ENCODE measurements at regions not wholly inside any gene's neighbourhood (a gene's known extent, or its start where the extent isn't known, plus 50 kb on each side); places are given as distances from the start of the nearest gene placed in this dataset.
"Not testable (repeated sequence)": the region's sequence is repeated elsewhere in the genome, so short reads cannot be mapped to it uniquely, and the experiment has no call there.

DNA sequence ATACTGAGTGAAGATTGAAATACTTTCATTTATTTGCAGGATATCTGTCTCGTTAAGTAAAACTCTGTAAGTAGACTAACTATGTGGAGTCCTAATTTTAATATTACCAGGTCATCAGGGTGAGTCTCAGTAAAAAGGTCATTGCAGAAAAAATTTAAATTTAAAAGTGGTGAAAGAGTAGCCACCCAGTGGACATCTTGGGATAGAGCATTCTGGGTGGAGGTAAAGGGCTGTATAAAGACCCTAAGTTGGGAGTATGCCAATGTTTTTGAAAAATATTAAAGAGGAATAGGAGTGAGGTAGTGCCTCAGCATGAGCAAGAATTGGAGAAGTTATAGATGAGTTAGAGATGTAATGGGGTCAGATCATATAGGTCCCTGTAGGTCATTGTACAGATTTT lies 145.5 kb downstream of the HMHB1 start:
- no peak for DNase-seq

DNA sequence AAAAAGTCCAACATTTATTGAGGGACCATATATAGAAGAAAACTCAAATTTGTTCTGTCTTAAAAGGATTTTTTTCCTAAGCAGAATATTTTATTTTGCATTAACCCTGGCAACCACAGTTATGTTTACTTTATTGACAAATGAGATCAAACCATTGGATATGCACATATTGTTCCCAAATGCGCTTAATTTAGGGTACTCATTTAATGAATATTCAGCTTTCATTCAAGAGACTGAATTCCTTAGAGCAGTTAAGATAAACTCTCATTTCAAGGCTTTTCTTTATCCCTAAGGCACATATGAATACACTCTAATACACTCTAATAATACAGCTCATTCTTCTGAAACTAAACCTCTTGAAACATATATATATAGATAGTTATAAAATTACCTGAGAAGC lies 150.2 kb downstream of the HMHB1 start:
- no peak for DNase-seq

- no peak for DNase-seq
These were observed 153.0 kb downstream of the HMHB1 start for GRCh38 chr5:143964919-143965318.

DNA sequence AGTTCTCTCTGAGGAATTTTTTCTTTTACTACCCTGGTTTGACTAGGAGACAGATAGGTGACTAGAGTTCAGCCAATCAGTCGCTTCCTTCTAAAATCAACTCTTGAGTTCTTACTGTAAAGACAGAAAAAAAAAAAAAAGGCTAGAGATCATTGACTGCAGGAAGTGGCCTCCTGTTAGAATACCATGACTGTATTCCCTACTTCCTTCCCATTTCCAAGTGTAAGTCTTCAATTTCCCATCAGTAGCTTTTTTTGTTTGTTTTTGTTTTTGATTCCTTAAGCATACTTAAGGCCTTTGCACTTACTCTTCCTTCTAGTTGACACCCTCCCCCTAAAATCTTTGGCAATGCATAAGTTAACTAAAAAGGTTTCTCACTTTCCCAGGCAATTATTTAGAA lies 154.3 kb downstream of the HMHB1 start:
- DNase-seq: no peak

DNA sequence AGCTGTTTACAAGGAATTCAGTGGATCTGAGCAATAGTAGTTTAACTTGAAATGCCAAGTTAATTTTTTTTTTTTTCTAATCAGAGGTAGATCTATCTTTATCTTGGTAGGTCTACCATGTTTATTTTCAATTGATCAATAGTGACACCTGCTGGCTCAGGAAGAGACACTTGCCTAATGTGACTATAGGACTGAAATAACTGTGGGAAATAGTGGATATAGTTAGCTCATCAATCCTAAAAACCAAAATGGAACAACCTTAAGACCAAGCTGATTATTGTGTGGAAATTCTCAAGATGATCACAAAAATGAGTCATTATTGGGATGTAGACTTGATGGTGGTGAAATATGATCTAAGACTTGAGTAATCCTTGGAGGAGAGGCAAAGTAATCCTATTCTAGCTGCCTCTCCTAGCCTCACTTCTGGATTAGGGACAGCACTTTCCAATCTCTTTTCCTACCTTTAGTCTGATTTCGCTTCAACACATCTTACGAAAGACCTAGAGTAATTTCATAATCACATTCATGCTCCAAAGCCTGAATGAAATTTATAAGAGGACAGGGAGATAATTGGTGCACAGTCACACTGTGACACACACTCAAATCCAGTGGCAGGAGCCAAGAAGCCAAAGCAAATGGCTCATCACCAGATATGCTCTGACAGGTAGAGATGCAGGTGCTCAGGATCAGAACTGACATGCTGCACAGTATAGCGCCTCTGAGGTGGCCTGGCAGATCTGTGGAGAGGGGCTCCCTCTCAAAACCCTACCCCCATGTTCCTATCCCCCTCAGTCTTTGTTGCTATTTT lies 156.3 kb downstream of the HMHB1 start:
- DNase-seq: peak; percentile 43

- no peak for DNase-seq
These were observed 158.2 kb downstream of the HMHB1 start for GRCh38 chr5:143970159-143970558.

DNA sequence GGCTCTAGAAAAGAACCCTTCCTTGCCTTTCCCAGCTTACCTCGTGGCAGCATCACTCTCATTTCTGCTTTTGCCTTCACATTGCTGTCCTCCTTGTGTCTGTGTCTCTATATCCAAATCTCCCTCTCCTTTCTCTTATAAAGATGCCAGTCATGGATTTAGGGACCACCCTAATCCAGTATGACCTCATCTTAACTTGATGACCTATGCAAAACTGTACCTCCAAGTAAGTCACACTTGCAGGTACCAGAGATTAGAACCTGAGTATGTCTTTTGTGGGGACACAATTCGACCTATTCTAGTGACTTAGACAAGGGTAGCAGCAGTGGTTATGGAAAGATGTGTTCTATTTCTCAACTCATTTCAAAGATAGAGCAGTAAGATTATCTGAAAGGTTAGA lies 160.1 kb downstream of the HMHB1 start:
- no peak for DNase-seq

- peak; percentile 45 for DNase-seq
These were observed 164.1 kb downstream of the HMHB1 start for GRCh38 chr5:143976055-143976454.

DNA sequence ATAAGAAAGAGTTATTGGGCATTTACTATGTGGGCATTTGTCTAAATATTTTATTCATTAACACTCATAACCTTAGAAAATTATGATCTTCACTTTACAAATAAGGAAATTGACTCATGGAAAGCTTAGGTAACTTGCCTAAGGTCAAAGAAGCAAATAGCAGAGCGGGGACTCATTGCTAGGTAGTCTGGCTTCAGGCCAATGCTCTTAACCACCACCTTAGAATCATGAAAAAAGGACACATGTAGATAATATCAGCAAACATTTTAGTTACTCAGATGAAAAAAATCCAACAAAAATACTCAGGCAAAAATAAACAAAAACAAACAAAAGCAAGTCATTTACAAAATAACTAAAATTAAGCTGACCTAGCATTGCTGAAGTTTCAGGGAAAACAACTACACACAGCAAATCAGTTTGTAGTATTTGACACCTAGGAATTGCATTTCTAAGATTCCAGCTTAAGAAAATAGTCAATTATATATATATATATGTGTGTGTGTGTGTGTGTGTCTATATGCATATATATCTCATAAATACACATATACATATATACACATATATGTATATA lies 166.0 kb downstream of the HMHB1 start:
- DNase-seq: peak; percentile 69

GRCh38 chr5:143979044-143979690 lies 167.2 kb downstream of the HMHB1 start:
- peak; percentile 52 for DNase-seq

DNA sequence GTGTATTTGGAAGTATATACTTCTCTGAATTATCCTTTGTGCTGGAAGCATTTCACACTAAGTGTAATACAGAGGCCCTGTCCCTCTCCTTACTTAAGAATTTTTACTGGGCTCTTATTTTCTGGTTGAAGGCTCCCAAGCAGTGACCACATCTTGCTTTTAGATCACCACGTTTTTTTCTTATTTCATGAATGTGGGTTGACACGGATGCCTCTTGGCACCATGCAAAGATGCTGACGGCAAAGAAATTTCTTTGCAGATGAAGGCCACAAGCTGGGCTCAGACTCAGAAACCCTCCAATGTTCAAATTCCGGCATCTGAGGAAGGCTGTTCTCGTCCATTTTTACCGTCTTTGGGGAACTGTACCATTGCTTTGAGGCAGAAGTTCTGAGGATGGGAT lies 168.5 kb downstream of the HMHB1 start:
- no peak for DNase-seq

- not testable (repeated sequence) for DNase-seq
These were observed 171.0 kb downstream of the HMHB1 start for GRCh38 chr5:143982957-143983356.

- DNase-seq: peak; percentile 96
These were observed 174.0 kb downstream of the HMHB1 start for GRCh38 chr5:143985832-143986515.

GRCh38 chr5:143986516-143987212 lies 174.7 kb downstream of the HMHB1 start:
- peak; percentile 88 for DNase-seq

DNA sequence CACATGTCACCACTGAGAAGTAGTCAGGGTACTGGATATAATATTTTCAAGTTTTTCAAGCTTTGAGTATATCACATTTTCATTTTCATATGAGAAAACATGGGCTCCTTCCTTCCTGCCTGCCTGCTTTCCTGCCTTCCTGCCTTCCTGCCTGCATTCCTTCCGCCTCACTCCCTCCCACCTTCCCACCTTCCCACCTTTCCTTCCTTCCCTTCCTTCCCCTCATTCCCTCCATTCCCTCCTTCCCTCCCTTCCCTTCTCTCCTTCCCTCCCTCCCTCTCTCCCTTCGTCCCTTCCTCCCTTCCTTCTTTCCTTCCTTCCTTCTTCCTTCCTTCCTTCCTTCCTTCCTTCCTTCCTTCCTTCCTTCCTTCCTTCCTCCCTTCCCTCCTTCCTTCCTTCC lies 175.3 kb downstream of the HMHB1 start:
- no peak for DNase-seq

DNA sequence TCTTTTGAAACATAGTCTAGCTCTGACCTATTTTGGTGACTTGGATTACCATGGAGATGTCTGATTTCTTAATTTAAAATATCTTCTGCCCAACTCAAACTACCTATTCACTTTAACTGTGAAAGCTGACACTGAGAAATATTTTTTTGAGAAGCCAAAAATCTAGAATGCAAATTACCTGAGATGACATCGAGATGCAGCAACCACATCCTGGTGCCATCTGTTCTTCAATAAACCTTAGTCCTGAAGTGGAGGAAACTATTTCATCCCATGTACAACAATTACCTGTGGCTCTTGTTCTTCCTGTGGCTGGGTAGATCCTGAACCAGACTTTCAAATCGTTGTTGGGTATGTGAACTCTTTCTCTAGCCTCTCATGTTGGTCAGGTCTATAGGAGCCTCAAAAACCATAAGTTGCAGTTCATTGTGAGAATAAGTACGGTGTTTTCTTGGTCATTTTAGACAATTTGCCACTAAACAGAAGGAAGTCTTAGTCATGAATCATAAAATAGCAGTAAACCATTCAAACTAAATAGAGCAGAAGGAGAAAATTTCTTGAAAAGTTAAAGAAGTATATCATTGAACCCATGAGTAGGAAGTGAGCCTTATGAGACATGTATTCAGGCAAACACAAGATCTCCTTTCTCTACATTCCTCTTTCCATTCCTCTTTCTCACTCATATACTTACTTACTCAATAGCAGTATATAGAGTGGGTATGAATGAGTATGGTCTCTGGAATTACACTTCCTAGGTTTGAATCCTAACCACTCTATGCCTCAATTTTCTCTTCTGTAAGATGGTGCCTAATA lies 176.0 kb downstream of the HMHB1 start:
- no peak for DNase-seq

GRCh38 chr5:143992496-143992895 lies 178.0 kb downstream of the YIPF5 start:
- no peak for DNase-seq

DNA sequence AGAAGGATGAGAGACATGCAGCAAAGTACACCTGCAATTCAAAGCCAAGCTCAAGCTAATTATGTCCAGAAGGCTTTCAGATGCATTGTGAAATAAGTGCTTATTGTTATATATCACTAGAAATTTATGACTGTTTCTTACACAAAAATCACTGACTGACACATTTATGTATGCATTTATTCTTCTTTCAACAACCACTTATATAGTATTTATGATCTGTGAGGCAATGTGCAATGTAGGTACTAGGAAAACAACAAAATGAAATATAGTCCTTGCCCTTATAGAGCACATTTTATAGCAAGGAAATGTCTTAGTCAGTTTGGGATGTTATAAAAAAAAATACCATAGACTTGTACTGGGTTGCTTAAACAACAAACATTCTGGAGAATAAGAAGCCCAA lies 167.6 kb downstream of the YIPF5 start:
- no peak for DNase-seq

DNA sequence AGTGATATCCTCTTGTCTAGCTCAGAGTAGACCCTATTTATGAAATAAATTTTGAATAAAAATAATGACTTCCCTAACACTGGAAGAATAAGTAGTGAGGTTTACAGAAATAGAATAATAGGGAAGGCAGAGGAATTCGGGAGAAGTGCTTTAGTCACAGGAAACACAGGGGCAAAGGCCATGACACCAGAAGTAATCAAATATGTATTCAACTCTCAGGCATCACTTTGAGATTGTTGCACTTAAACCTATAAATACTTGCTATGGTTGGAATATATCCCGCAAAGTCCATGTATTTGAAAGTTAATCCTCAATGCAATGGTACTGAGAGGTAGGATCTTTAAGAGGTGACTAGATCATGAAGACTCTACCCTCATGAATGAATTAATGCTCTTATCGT lies 166.8 kb downstream of the YIPF5 start:
- no peak for DNase-seq

- peak; percentile 51 for DNase-seq
These were observed 166.3 kb downstream of the YIPF5 start for GRCh38 chr5:144004146-144004545.

GRCh38 chr5:144004751-144005150 lies 165.7 kb downstream of the YIPF5 start:
- DNase-seq: no peak

DNA sequence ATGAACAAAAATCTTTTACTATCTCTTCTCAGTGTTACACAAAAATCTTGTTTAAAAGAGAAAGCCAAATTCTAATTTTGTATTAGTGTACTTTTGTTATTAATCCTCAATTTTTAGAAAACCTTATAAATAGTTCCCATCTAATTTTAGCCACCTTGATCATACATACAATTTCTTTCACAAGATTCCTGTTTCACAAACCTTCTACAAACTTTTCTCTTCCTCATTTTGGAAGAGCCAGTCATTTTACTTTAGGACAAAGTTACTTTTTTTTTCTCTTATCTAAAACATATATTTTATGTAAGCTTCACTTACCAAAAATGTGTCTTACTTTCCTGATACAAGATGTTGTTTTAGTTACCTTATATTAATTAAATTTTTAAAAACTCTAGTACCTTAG lies 161.3 kb downstream of the YIPF5 start:
- no peak for DNase-seq

Data from NCI-H226 (cell line).